IMR-90 (cell line): ENCODE measurements at regions not wholly inside any gene's neighbourhood (a gene's known extent, or its start where the extent isn't known, plus 50 kb on each side); places are given as distances from the start of the nearest gene placed in this dataset.

Experiments used
- BHLHE40 ChIP-seq: fragments of 150-350 bp; IDR thresholded peaks from 2 replicates; pipeline ENCODE4 v1.6.1; 2016; ENCODE audit warnings: mild to moderate bottlenecking, low read depth, low read length
- CTCF ChIP-seq: conservative IDR thresholded peaks from 2 replicates; pipeline ENCODE4 v1.5.1; 2012; ENCODE audit warnings: mild to moderate bottlenecking, low read depth, low read length, improper control_type of control experiment
- POLR2A ChIP-seq: IDR thresholded peaks from 2 replicates; pipeline ENCODE4 v1.6.1; 2012; ENCODE audit warnings: mild to moderate bottlenecking, low read depth, low read length
- RCOR1 ChIP-seq: IDR thresholded peaks from 2 replicates; pipeline ENCODE4 v1.6.1; 2012; ENCODE audit warnings: mild to moderate bottlenecking, low read length, improper control_type of control experiment; ENCODE audit not compliant: insufficient replicate concordance
- SMC3 ChIP-seq: fragments of 150-350 bp; IDR thresholded peaks from 2 replicates; pipeline ENCODE4 v1.6.1; 2016; ENCODE audit warnings: low read depth, mild to moderate bottlenecking, antibody characterized with exemption, low read length, moderate library complexity

DNA sequence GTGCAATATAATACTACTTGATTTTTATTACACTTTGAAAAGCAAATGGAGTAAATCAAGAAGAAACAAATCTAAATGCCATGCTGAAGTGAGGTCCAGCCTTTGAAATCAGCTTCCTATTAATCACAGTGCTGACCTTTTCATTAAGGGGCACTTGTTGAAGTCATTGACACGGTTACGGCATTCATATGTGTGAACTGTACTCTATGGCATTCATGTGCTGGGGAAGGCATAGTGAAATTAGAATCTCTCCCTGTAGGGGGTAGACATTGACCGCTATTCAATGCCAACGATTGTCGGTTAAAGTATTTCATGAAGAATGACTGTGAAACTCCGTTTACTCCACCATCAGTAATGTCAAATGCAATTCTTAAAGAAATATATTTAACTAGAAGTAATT lies 296.1 kb upstream of the SEMA3A start:
- TF ChIP-seq CTCF (no peak), SMC3 (no peak), POLR2A (no peak), RCOR1 (no peak), BHLHE40 (no peak)
